Breast epithelium (tissue), 4 donors: ENCODE measurements at regions not wholly inside any gene's neighbourhood (a gene's known extent, or its start where the extent isn't known, plus 50 kb on each side); places are given as distances from the start of the nearest gene placed in this dataset.

Source experiments
- DNase-seq, 2 donors: peaks; one replicate each; pipeline ENCODE4 v3.0.0-alpha.2; 2019; ENCODE audit warnings: low spot score in 2 of 2
- H3K27ac ChIP-seq, 2 donors: fragments of 200-600 bp; sonication (generic) in 1 of 2; one replicate each; pipeline ENCODE4 v1.5.1; 2016 to 2019; ENCODE audit warnings: mild to moderate bottlenecking in 1 of 2
- H3K27me3 ChIP-seq, 2 donors: fragments of 200-600 bp; sonication (generic) in 1 of 2; one replicate each; pipeline versions ENCODE4 v1.5.1 to v1.6.0; 2017 to 2019; ENCODE audit warnings: control low read depth in 1 of 2, mild to moderate bottlenecking in 1 of 2
- H3K36me3 ChIP-seq: fragments of 200-600 bp; one replicate; pipeline ENCODE4 v1.5.1; 2019
- H3K4me1 ChIP-seq, 2 donors: fragments of 200-600 bp; sonication (generic); one replicate each; pipeline ENCODE4 v1.5.1; 2016 to 2019; ENCODE audit warnings: control low read depth in 1 of 2
- H3K4me3 ChIP-seq, 3 donors: fragments of 200-600 bp; sonication (generic); 1 replicate in 2 of 3; 2 replicates in 1 of 3; pipeline ENCODE4 v1.5.1; 2016 to 2019; ENCODE audit warnings: mild to moderate bottlenecking in 3 of 3, moderate library complexity in 2 of 3
- H3K9me3 ChIP-seq, 2 donors: fragments of 200-600 bp; sonication (generic) in 1 of 2; one replicate each; pipeline ENCODE4 v1.5.1; 2016 to 2019; ENCODE audit warnings: control low read depth in 1 of 2
- CTCF ChIP-seq, 3 donors: fragments of 450-650 bp; IDR thresholded peaks; one replicate each; pipeline ENCODE4 v1.5.1; 2016 to 2017; ENCODE audit warnings: antibody characterized with exemption in 3 of 3, mild to moderate bottlenecking in 3 of 3, moderate library complexity in 3 of 3
- POLR2A ChIP-seq: fragments of 450-650 bp; IDR thresholded peaks from one replicate; pipeline ENCODE4 v1.6.1; 2016; ENCODE audit warnings: antibody characterized with exemption, mild to moderate bottlenecking, moderate library complexity
- POLR2AphosphoS5 ChIP-seq, 3 donors: sonication (generic); formaldehyde crosslinking; IDR thresholded peaks; one replicate each; pipeline ENCODE4 v1.6.1; 2017; ENCODE audit warnings: antibody characterized with exemption in 3 of 3
- intact Hi-C: fragments of 100-400 bp; cut with DNase I; formaldehyde crosslinking; loops from one replicate; pipeline ENCODE4 v1.15.1; 2023; ENCODE audit warnings: low total_unique reads

DNA sequence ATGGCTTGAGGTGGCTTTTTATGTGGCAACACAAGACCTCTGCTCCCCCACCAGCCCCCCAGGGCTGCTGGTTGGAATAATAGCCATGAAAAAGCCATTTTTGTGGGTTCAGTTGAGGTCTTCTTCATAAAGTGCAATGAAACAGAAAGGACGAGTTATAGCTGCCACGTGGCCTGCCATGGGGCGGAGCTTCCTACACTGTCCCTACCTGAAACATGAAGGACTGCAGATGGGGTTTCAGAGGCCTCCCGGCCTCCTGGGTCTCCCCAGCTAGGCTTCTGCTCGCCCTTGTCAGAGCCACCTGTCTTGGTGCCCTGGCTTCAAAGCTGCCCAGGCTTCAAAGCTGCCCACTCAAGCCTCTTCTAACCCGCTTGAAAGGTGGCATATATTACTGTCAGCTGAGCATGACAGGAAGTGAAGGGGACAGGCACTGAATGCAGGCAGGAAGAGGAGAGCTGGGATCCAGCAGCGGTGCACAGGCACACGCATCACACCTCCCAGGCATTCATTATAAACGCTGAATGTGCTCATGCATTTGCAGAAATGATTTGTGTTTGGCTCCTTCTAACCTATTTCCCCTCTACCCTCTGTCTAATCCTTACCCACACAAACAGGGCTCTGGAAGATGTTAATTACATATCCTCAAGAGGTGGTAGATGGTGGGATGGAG is 245.9 kb upstream of the PODXL start:
- no peaks in the 10 kb centered on the region for H3K4me1 ChIP-seq
- no peaks in the 10 kb centered on the region for H3K36me3 ChIP-seq
- TF ChIP-seq POLR2AphosphoS5 (IDR thresholded peaks at IDR 0.05) (no peak), CTCF (IDR thresholded peaks at IDR 0.05) (no peak), POLR2A (no peak)
- H3K27me3 ChIP-seq, result peaks cover 0 to 4% of the 10 kb centered on the region in 2 donors
- no peak overlapping the region for H3K4me3 ChIP-seq
- H3K27ac ChIP-seq, result no peak overlapping the region
- intact Hi-C loops, result no loop called here
- DNase-seq, result no peak
- H3K9me3 ChIP-seq, result no peaks in the 10 kb centered on the region

GRCh38 chr7:131800531-131800930 is 244.1 kb upstream of the PODXL start:
- no peaks in the 10 kb centered on the region for H3K27me3 ChIP-seq
- intact Hi-C loops, result no loop called here
- TF ChIP-seq POLR2A, result no peak
- TF ChIP-seq POLR2AphosphoS5 (IDR thresholded peaks at IDR 0.05), result no peak
- no peak for TF ChIP-seq CTCF (IDR thresholded peaks at IDR 0.05)
- no peaks in the 10 kb centered on the region for H3K36me3 ChIP-seq
- no peaks in the 10 kb centered on the region for H3K9me3 ChIP-seq
- DNase-seq, result no peak
- no peak overlapping the region for H3K4me3 ChIP-seq
- H3K27ac ChIP-seq, result no peak overlapping the region
- no peaks in the 10 kb centered on the region for H3K4me1 ChIP-seq

DNA sequence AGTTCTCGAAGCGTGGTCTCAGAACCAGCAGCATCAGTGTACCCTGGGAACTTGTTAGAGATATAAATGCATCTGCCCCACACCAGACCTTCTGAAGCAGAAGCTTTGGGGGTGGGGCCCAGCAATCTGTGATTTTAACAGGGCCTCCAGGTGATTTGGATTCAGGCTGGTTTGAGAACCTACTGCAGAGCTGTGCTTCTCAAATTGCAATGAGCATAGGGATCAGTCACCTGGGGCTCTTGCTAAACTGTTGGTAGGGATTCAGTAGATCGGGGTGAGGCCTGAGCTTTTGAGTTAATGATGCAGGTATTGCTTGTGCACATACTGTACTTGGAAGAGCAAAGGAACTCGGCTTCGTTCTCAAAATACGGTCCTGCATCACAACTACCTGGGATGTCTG is 243.6 kb upstream of the PODXL start:
- TF ChIP-seq POLR2AphosphoS5 (IDR thresholded peaks at IDR 0.05), result no peak
- no peak for TF ChIP-seq CTCF (IDR thresholded peaks at IDR 0.05)
- no peak for TF ChIP-seq POLR2A
- no peaks in the 10 kb centered on the region for H3K9me3 ChIP-seq
- H3K36me3 ChIP-seq, result no peaks in the 10 kb centered on the region
- intact Hi-C loops, result no loop called here
- H3K27me3 ChIP-seq, result no peaks in the 10 kb centered on the region
- no peaks in the 10 kb centered on the region for H3K4me1 ChIP-seq
- no peak overlapping the region for H3K27ac ChIP-seq
- DNase-seq, result no peak
- no peak overlapping the region for H3K4me3 ChIP-seq

- Histone ChIP-seq H3K4me3 (no peak overlapping the region), H3K27me3 (no peaks in the 10 kb centered on the region), H3K36me3 (no peaks in the 10 kb centered on the region), H3K4me1 (no peaks in the 10 kb centered on the region), H3K9me3 (no peaks in the 10 kb centered on the region), H3K27ac (no peak overlapping the region)
- intact Hi-C loops, result no loop called here
- DNase-seq, result no peak
- TF ChIP-seq POLR2AphosphoS5 (IDR thresholded peaks at IDR 0.05), result no peak
- TF ChIP-seq CTCF (IDR thresholded peaks at IDR 0.05), result no peak
- TF ChIP-seq POLR2A, result no peak
Observed at GRCh38 chr7:131797841-131798240, 241.4 kb upstream of the PODXL start.

- TF ChIP-seq CTCF (IDR thresholded peaks at IDR 0.05) (no peak), POLR2AphosphoS5 (IDR thresholded peaks at IDR 0.05) (no peak), POLR2A (no peak)
- Histone ChIP-seq H3K9me3 (no peaks in the 10 kb centered on the region), H3K27me3 (no peaks in the 10 kb centered on the region), H3K27ac (no peak overlapping the region), H3K4me3 (no peak overlapping the region), H3K4me1 (no peaks in the 10 kb centered on the region), H3K36me3 (no peaks in the 10 kb centered on the region)
- DNase-seq, result no peak
- intact Hi-C loops, result no loop called here
Observed at GRCh38 chr7:131795400-131795799, 239.0 kb upstream of the PODXL start.
